KMS-11 (cell line): ENCODE measurements at regions not wholly inside any gene's neighbourhood (a gene's known extent, or its start where the extent isn't known, plus 50 kb on each side); places are given as distances from the start of the nearest gene placed in this dataset.

Experiments used
- H2AFZ ChIP-seq: fragments of 200-600 bp; sonication (generic); 2 replicates; pipeline ENCODE4 v1.6.1; 2016; ENCODE audit warnings: antibody characterized with exemption, mixed run types, low read depth
- H3K27ac ChIP-seq: fragments of 200-600 bp; sonication (generic); 2 replicates; pipeline ENCODE4 v1.6.1; 2016; ENCODE audit warnings: mild to moderate bottlenecking, mixed run types
- H3K27me3 ChIP-seq: fragments of 200-600 bp; sonication (generic); 2 replicates; pipeline ENCODE4 v1.6.1; 2017; ENCODE audit warnings: mild to moderate bottlenecking, low read depth, mixed run types, moderate library complexity; ENCODE audit not compliant: insufficient read depth
- H3K36me3 ChIP-seq: fragments of 200-600 bp; sonication (generic); 2 replicates; pipeline ENCODE4 v1.6.1; 2017; ENCODE audit warnings: mild to moderate bottlenecking, mixed run types; ENCODE audit not compliant: insufficient read depth
- H3K4me1 ChIP-seq: fragments of 200-600 bp; sonication (generic); 2 replicates; pipeline ENCODE4 v1.6.1; 2016; ENCODE audit warnings: mild to moderate bottlenecking, low read depth, mixed run types; ENCODE audit not compliant: poor library complexity, severe bottlenecking
- H3K4me2 ChIP-seq: fragments of 200-600 bp; sonication (generic); 2 replicates; pipeline ENCODE4 v1.7.0; 2016; ENCODE audit warnings: mild to moderate bottlenecking, mixed run types
- H3K4me3 ChIP-seq: fragments of 200-600 bp; sonication (generic); IDR thresholded peaks from 2 replicates; pipeline ENCODE4 v1.6.1; 2017; ENCODE audit warnings: low read depth, low read length, mixed read lengths; ENCODE audit not compliant: insufficient read depth
- H3K79me2 ChIP-seq: fragments of 200-600 bp; sonication (generic); 2 replicates; pipeline ENCODE4 v1.6.1; 2016; ENCODE audit warnings: low read depth, mixed run types; ENCODE audit not compliant: insufficient read depth
- H3K9ac ChIP-seq: fragments of 200-600 bp; sonication (generic); 2 replicates; pipeline ENCODE4 v1.6.1; 2016; ENCODE audit warnings: mild to moderate bottlenecking, mixed run types
- H4K20me1 ChIP-seq: fragments of 200-600 bp; sonication (generic); 2 replicates; pipeline ENCODE4 v1.6.1; 2016; ENCODE audit warnings: mild to moderate bottlenecking, mixed run types; ENCODE audit not compliant: insufficient read depth
- TF ChIP-seq, protein P1 (sequence below): fragments of 200-600 bp; sonication (generic); conservative IDR thresholded peaks from 2 replicates; pipeline ENCODE4 v1.6.1; 2017; ENCODE audit warnings: low read depth, mild to moderate bottlenecking, antibody characterized with exemption, low read length, moderate library complexity, mixed read lengths

GRCh38 chr2:217231724-217232123 lies 371.9 kb upstream of the TNP1 start:
- Histone ChIP-seq H3K4me1 (no peaks in the 10 kb centered on the region), H3K36me3 (no peaks in the 10 kb centered on the region), H3K9ac (no peak overlapping the region), H2AFZ (no peak overlapping the region), H3K27ac (no peak overlapping the region), H3K27me3 (no peaks in the 10 kb centered on the region), H3K4me2 (no peak overlapping the region), H4K20me1 (no peaks in the 10 kb centered on the region), H3K4me3 (no peak overlapping the region), H3K79me2 (no peaks in the 10 kb centered on the region)
- TF ChIP-seq, protein P1, sequence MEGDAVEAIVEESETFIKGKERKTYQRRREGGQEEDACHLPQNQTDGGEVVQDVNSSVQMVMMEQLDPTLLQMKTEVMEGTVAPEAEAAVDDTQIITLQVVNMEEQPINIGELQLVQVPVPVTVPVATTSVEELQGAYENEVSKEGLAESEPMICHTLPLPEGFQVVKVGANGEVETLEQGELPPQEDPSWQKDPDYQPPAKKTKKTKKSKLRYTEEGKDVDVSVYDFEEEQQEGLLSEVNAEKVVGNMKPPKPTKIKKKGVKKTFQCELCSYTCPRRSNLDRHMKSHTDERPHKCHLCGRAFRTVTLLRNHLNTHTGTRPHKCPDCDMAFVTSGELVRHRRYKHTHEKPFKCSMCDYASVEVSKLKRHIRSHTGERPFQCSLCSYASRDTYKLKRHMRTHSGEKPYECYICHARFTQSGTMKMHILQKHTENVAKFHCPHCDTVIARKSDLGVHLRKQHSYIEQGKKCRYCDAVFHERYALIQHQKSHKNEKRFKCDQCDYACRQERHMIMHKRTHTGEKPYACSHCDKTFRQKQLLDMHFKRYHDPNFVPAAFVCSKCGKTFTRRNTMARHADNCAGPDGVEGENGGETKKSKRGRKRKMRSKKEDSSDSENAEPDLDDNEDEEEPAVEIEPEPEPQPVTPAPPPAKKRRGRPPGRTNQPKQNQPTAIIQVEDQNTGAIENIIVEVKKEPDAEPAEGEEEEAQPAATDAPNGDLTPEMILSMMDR = no peak

DNA sequence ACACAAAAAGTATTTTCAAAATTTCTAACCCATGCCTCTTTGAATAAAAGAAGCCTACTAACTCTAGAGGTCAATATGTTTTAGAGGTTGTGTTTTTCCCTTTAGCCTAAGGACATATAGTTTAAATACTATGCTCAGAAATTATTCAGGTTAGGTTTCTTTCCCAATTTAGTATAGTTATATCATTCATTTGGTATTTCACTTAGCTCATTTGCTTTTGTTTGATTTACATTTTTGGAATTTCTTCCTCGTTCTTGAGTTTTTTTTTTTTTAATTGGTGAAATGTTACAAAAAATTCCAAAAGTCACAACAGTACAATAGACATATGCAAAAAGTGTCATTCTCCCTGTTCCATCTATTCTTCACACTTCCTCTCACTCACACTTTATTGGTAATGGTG lies 371.3 kb upstream of the TNP1 start:
- no peak overlapping the region for H3K4me2 ChIP-seq

DNA sequence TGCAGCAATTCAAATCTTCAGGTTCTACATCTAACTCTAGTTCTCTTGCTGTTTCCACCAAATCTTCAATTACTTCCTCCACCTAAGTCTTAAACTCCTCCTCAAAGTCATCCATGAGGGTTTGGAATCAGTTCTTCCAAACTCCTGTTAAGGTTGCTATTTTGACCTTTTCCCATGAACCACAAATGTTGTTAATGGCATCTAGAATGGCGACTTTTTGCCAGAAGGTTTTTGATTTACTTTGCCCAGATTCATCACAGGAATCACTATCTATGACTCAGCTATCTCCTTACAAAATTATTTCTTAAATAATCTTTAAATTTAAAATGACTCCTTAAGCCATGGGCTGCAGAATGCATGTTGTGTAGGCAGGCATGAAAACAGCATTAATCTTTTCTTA lies 368.9 kb upstream of the TNP1 start:
- H3K36me3 ChIP-seq = no peaks in the 10 kb centered on the region
- no peaks in the 10 kb centered on the region for H4K20me1 ChIP-seq
- H3K9ac ChIP-seq = no peak overlapping the region
- no peak overlapping the region for H3K4me2 ChIP-seq
- peaks cover under 1% of the 10 kb centered on the region for H3K4me1 ChIP-seq
- no peak overlapping the region for H3K4me3 ChIP-seq
- H3K27ac ChIP-seq = no peak overlapping the region
- H3K27me3 ChIP-seq = no peaks in the 10 kb centered on the region
- no peak overlapping the region for H2AFZ ChIP-seq
- no peaks in the 10 kb centered on the region for H3K79me2 ChIP-seq
- TF ChIP-seq, protein P1 = no peak

More for the DNA sequence above, 371.3 kb upstream of the TNP1 start:
- H3K36me3 ChIP-seq = no peaks in the 10 kb centered on the region
- H2AFZ ChIP-seq = no peak overlapping the region
- H3K9ac ChIP-seq = no peak overlapping the region
- H3K4me1 ChIP-seq = no peaks in the 10 kb centered on the region
- TF ChIP-seq, protein P1 = no peak
- H4K20me1 ChIP-seq = no peaks in the 10 kb centered on the region
- H3K27me3 ChIP-seq = no peaks in the 10 kb centered on the region
- no peak overlapping the region for H3K4me3 ChIP-seq
- no peak overlapping the region for H3K27ac ChIP-seq
- H3K79me2 ChIP-seq = no peaks in the 10 kb centered on the region

DNA sequence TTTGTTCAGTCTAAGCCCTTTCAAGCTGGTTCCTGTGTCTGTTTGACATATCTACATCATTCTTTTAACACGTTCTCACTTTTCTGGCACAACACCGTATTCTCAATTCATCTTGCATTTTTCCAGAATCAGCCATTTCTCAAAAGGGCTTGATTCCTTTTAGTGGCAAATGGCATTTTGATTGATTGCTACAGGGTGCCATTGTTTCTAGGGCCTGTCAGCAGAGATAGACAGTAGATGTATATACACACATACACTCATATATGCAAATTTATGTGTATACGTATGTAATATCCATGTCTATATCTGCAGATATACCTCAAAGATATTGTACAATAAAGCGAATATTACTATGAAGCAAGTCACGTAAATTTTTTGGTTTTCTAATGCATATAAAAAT lies 367.9 kb upstream of the TNP1 start:
- TF ChIP-seq, protein P1 = no peak
- H3K79me2 ChIP-seq = no peaks in the 10 kb centered on the region
- H3K27me3 ChIP-seq = no peaks in the 10 kb centered on the region
- H3K27ac ChIP-seq = no peak overlapping the region
- no peak overlapping the region for H3K9ac ChIP-seq
- no peaks in the 10 kb centered on the region for H3K36me3 ChIP-seq
- H4K20me1 ChIP-seq = no peaks in the 10 kb centered on the region
- H3K4me1 ChIP-seq = peaks cover 10% of the 10 kb centered on the region
- no peak overlapping the region for H3K4me3 ChIP-seq
- no peak overlapping the region for H2AFZ ChIP-seq
- H3K4me2 ChIP-seq = no peak overlapping the region

- H3K27me3 ChIP-seq = no peaks in the 10 kb centered on the region
- H3K4me1 ChIP-seq = peaks cover 17% of the 10 kb centered on the region
- TF ChIP-seq, protein P1 = no peak
- no peaks in the 10 kb centered on the region for H3K79me2 ChIP-seq
- no peak overlapping the region for H3K9ac ChIP-seq
- no peak overlapping the region for H2AFZ ChIP-seq
- no peaks in the 10 kb centered on the region for H4K20me1 ChIP-seq
- H3K36me3 ChIP-seq = no peaks in the 10 kb centered on the region
- no peak overlapping the region for H3K27ac ChIP-seq
- H3K4me3 ChIP-seq = no peak overlapping the region
- H3K4me2 ChIP-seq = no peak overlapping the region
Observed at GRCh38 chr2:217225596-217225995, 365.7 kb upstream of the TNP1 start.
